Loucy (cell line): ENCODE measurements at regions not wholly inside any gene's neighbourhood (a gene's known extent, or its start where the extent isn't known, plus 50 kb on each side); places are given as distances from the start of the nearest gene placed in this dataset.

Experiments
- H2AFZ ChIP-seq: fragments of 200-600 bp; sonication (generic); 2 replicates; pipeline ENCODE4 v1.6.0; 2016; ENCODE audit warnings: antibody characterized with exemption, mild to moderate bottlenecking, low read length, moderate library complexity
- H3F3A ChIP-seq: fragments of 200-600 bp; 2 replicates; pipeline ENCODE4 v1.6.0; 2016; ENCODE audit warnings: antibody characterized with exemption, low read depth, mild to moderate bottlenecking
- H3K27me3 ChIP-seq: fragments of 200-600 bp; sonication (generic); 2 replicates; pipeline ENCODE4 v1.6.1; 2014; ENCODE audit warnings: low read length, mild to moderate bottlenecking; ENCODE audit not compliant: insufficient read depth, poor library complexity, severe bottlenecking
- H3K36me3 ChIP-seq: fragments of 200-600 bp; sonication (generic); 2 replicates; pipeline ENCODE4 v1.6.1; 2016; ENCODE audit warnings: low read length; ENCODE audit not compliant: insufficient read depth
- H3K4me1 ChIP-seq: fragments of 200-600 bp; sonication (generic); 2 replicates; pipeline ENCODE4 v1.5.1; 2014; ENCODE audit warnings: low read length, mild to moderate bottlenecking; ENCODE audit not compliant: insufficient read depth, poor library complexity, severe bottlenecking
- H3K4me2 ChIP-seq: fragments of 200-600 bp; sonication (generic); 2 replicates; pipeline ENCODE4 v1.6.0; 2014; ENCODE audit warnings: antibody characterized with exemption, low read length, low read depth, mild to moderate bottlenecking; ENCODE audit not compliant: poor library complexity, severe bottlenecking
- H3K4me3 ChIP-seq: fragments of 200-600 bp; sonication (generic); 2 replicates; pipeline ENCODE4 v1.5.1; 2014; ENCODE audit warnings: low read length, mild to moderate bottlenecking, mixed read lengths; ENCODE audit not compliant: poor library complexity, severe bottlenecking
- H3K79me2 ChIP-seq: fragments of 200-600 bp; sonication (generic); 2 replicates; pipeline ENCODE4 v1.6.1; 2014; ENCODE audit warnings: low read length; ENCODE audit not compliant: insufficient read depth
- H3K9ac ChIP-seq: fragments of 200-600 bp; sonication (generic); 2 replicates; pipeline ENCODE4 v1.6.0; 2014; ENCODE audit warnings: mild to moderate bottlenecking, low read depth, low read length, moderate library complexity; ENCODE audit not compliant: poor library complexity, severe bottlenecking
- H3K9me2 ChIP-seq: fragments of 200-600 bp; sonication (generic); replicated peaks from 2 replicates; pipeline ENCODE4 v1.6.1; 2016; ENCODE audit warnings: low read depth, low read length, mixed read lengths
- H3K9me3 ChIP-seq: fragments of 200-600 bp; sonication (generic); 2 replicates; pipeline ENCODE4 v1.6.1; 2014; ENCODE audit warnings: mild to moderate bottlenecking, antibody characterized with exemption, low read length, low read depth; ENCODE audit not compliant: insufficient read depth
- H4K20me1 ChIP-seq: fragments of 200-600 bp; sonication (generic); 2 replicates; pipeline ENCODE4 v1.6.0; 2014; ENCODE audit warnings: antibody characterized with exemption, low read length, mild to moderate bottlenecking; ENCODE audit not compliant: insufficient read depth, poor library complexity, severe bottlenecking
- CTCF ChIP-seq: fragments of 200-600 bp; sonication (generic); conservative IDR thresholded peaks from 2 replicates; pipeline ENCODE4 v1.5.1; 2014; ENCODE audit warnings: mild to moderate bottlenecking, antibody characterized with exemption, low read length
- EZH2phosphoT487 ChIP-seq: fragments of 200-600 bp; IDR thresholded peaks from 2 replicates; pipeline ENCODE4 v1.6.1; 2018; ENCODE audit warnings: antibody characterized with exemption, mild to moderate bottlenecking, moderate library complexity, borderline replicate concordance

DNA sequence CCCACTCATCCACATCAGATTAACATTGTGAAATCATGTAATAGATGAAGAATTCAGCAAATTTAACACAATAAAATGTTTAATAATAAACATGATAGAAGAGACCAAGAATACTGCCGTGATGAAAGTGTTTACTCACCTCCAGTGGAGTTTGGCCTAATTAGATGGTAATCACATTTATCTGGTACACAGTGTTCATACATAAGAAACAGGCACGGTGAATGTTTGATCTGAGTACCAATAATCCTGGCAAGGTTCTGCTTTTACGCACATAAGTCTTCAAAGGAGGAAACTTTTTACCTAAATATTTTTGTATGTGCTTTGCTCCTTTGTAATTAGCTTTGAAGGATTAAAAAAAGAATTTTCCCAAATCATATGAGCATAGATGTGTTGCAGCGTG, 122.5 kb downstream of the IRS1 start:
- Histone ChIP-seq H3K4me1 (peaks cover 11% of the 10 kb centered on the region), H3K27me3 (peaks cover 62% of the 10 kb centered on the region), H3K9me3 (no peaks in the 10 kb centered on the region), H3K4me2 (no peak overlapping the region), H4K20me1 (no peaks in the 10 kb centered on the region), H3F3A (no peaks in the 10 kb centered on the region), H2AFZ (no peak overlapping the region), H3K36me3 (no peaks in the 10 kb centered on the region), H3K9ac (no peak overlapping the region), H3K4me3 (no peak overlapping the region), H3K9me2 (no peaks in the 10 kb centered on the region), H3K79me2 (no peaks in the 10 kb centered on the region)
- TF ChIP-seq CTCF, result no peak

DNA sequence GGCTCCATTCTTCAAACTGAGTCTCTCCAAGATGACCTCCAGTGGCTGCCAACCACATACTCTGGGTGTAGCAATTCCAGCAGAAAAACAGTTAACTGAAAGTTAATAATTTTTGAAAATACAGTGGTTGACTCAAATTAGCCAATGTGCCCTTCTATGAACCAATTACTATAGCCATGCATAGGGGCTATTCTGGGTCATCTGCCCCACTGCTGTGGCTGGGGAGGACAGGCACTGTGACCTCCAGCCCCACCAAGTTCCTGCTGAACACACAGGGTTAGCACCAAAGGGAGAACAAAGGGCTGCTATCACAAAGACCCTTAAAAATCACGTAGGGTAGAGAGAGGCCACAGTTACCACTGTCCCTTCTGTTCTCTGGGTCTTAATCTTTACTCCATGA, 123.0 kb downstream of the IRS1 start:
- H3F3A ChIP-seq, result no peaks in the 10 kb centered on the region
- peaks cover 11% of the 10 kb centered on the region for H3K4me1 ChIP-seq
- no peaks in the 10 kb centered on the region for H4K20me1 ChIP-seq
- H2AFZ ChIP-seq, result no peak overlapping the region
- no peaks in the 10 kb centered on the region for H3K9me3 ChIP-seq
- no peaks in the 10 kb centered on the region for H3K79me2 ChIP-seq
- H3K9ac ChIP-seq, result no peak overlapping the region
- H3K4me2 ChIP-seq, result no peak overlapping the region
- H3K27me3 ChIP-seq, result peaks cover 63% of the 10 kb centered on the region
- no peaks in the 10 kb centered on the region for H3K9me2 ChIP-seq
- no peak overlapping the region for H3K4me3 ChIP-seq
- H3K36me3 ChIP-seq, result no peaks in the 10 kb centered on the region
- TF ChIP-seq EZH2phosphoT487 (no peak), CTCF (no peak)

- Histone ChIP-seq H4K20me1 (no peaks in the 10 kb centered on the region), H3K4me2 (no peak overlapping the region), H3K9me3 (no peaks in the 10 kb centered on the region)
These were observed 125.5 kb downstream of the IRS1 start for GRCh38 chr2:226674123-226674522.

More at GRCh38 chr2:226674123-226674522, 125.5 kb downstream of the IRS1 start:
- H2AFZ ChIP-seq, result no peak overlapping the region
- peaks cover 77% of the 10 kb centered on the region for H3K27me3 ChIP-seq
- H3F3A ChIP-seq, result no peaks in the 10 kb centered on the region
- H3K79me2 ChIP-seq, result no peaks in the 10 kb centered on the region
- no peak overlapping the region for H3K4me3 ChIP-seq
- no peak overlapping the region for H3K9ac ChIP-seq
- no peaks in the 10 kb centered on the region for H3K9me2 ChIP-seq
- peaks cover 11% of the 10 kb centered on the region for H3K4me1 ChIP-seq
- H3K36me3 ChIP-seq, result no peaks in the 10 kb centered on the region
- TF ChIP-seq EZH2phosphoT487, result no peak
- TF ChIP-seq CTCF, result no peak
